Neural progenitor cell (in vitro differentiated cells): ENCODE measurements at regions not wholly inside any gene's neighbourhood (a gene's known extent, or its start where the extent isn't known, plus 50 kb on each side); places are given as distances from the start of the nearest gene placed in this dataset.

Source experiments
- DNase-seq: peaks from one replicate; pipeline ENCODE4 v3.0.0-alpha.2; 2016; ENCODE audit warnings: low spot score
- H2AFZ ChIP-seq: fragments of 200-600 bp; sonication (generic); replicated peaks from 2 replicates; pipeline ENCODE4 v1.6.1; 2016; ENCODE audit warnings: antibody characterized with exemption
- H3F3A ChIP-seq: fragments of 200-600 bp; sonication (generic); 2 replicates; pipeline ENCODE4 v1.6.1; 2016; ENCODE audit warnings: antibody characterized with exemption, low read depth
- H3K27ac ChIP-seq: fragments of 200-600 bp; sonication (generic); 2 replicates; pipeline ENCODE4 v1.5.1; 2016; ENCODE audit warnings: mild to moderate bottlenecking
- H3K27me3 ChIP-seq: fragments of 200-600 bp; sonication (generic); 2 replicates; pipeline ENCODE4 v1.6.1; 2016; ENCODE audit warnings: mild to moderate bottlenecking, moderate library complexity
- H3K36me3 ChIP-seq: fragments of 200-600 bp; sonication (generic); 2 replicates; pipeline ENCODE4 v1.5.1; 2016
- H3K4me1 ChIP-seq: fragments of 200-600 bp; sonication (generic); 2 replicates; pipeline ENCODE4 v1.6.1; 2016; ENCODE audit warnings: mixed run types
- H3K4me2 ChIP-seq: fragments of 200-600 bp; sonication (generic); 2 replicates; pipeline ENCODE4 v1.6.1; 2016
- H3K4me3 ChIP-seq: fragments of 200-600 bp; sonication (generic); 2 replicates; pipeline ENCODE4 v1.5.1; 2016
- H3K79me2 ChIP-seq: fragments of 200-600 bp; sonication (generic); 2 replicates; pipeline ENCODE4 v1.6.1; 2016; ENCODE audit warnings: low read depth
- H3K9ac ChIP-seq: fragments of 200-600 bp; sonication (generic); 2 replicates; pipeline ENCODE4 v1.6.1; 2016
- H3K9me3 ChIP-seq: fragments of 200-600 bp; sonication (generic); 2 replicates; pipeline ENCODE4 v1.5.1; 2016; ENCODE audit warnings: low read depth
- H4K20me1 ChIP-seq: fragments of 200-600 bp; sonication (generic); 2 replicates; pipeline ENCODE4 v1.6.1; 2016; ENCODE audit warnings: low read depth
- H3K27ac Mint-ChIP-seq: 3 replicates; pipeline ENCODE4 v1.8.0; 2021; ENCODE audit warnings: mixed read lengths
- H3K27me3 Mint-ChIP-seq: 2 replicates; pipeline ENCODE4 v1.8.0; 2022; ENCODE audit warnings: low read depth, mild to moderate bottlenecking, inconsistent platforms, moderate library complexity, mixed read lengths; ENCODE audit not compliant: insufficient read depth
- H3K36me3 Mint-ChIP-seq: 3 replicates; pipeline ENCODE4 v1.8.0; 2021; ENCODE audit warnings: mixed read lengths
- H3K4me1 Mint-ChIP-seq: 3 replicates; pipeline ENCODE4 v1.8.0; 2021; ENCODE audit warnings: mixed read lengths
- H3K4me3 Mint-ChIP-seq: 3 replicates; pipeline ENCODE4 v1.8.0; 2021; ENCODE audit warnings: mild to moderate bottlenecking, moderate library complexity, mixed read lengths
- H3K9me3 Mint-ChIP-seq: 3 replicates; pipeline ENCODE4 v1.8.0; 2020; ENCODE audit warnings: mixed read lengths
- CTCF ChIP-seq: fragments of 200-600 bp; sonication (generic); IDR thresholded peaks from 2 replicates; pipeline ENCODE4 v1.5.1; 2017; ENCODE audit warnings: antibody characterized with exemption, mild to moderate bottlenecking
- EZH2 ChIP-seq: fragments of 200-600 bp; sonication (generic); IDR thresholded peaks from 2 replicates; pipeline ENCODE4 v1.6.1; 2017; ENCODE audit warnings: antibody characterized with exemption, mild to moderate bottlenecking, moderate library complexity
- EZH2phosphoT487 ChIP-seq: fragments of 200-600 bp; sonication (generic); IDR thresholded peaks from 2 replicates; pipeline ENCODE4 v1.6.1; 2017; ENCODE audit warnings: antibody characterized with exemption

- Histone ChIP-seq H3K4me1 (no peaks in the 10 kb centered on the region), H3F3A (no peaks in the 10 kb centered on the region), H2AFZ (no peak overlapping the region), H3K4me2 (no peak overlapping the region), H3K27ac (no peak overlapping the region), H3K9ac (no peak overlapping the region), H3K4me3 (no peak overlapping the region), H3K79me2 (no peaks in the 10 kb centered on the region), H3K36me3 (no peaks in the 10 kb centered on the region), H3K9me3 (peaks cover 4% of the 10 kb centered on the region), H4K20me1 (no peaks in the 10 kb centered on the region), H3K27me3 (no peaks in the 10 kb centered on the region)
- no peak for TF ChIP-seq EZH2
- TF ChIP-seq EZH2phosphoT487 = no peak
- TF ChIP-seq CTCF = no peak
- no peak for DNase-seq
- Mint-ChIP-seq H3K27ac (no peak overlapping the region), H3K27me3 (no peaks in the 10 kb centered on the region), H3K36me3 (no peaks in the 10 kb centered on the region), H3K9me3 (peaks cover 10% of the 10 kb centered on the region), H3K4me3 (no peak overlapping the region), H3K4me1 (no peaks in the 10 kb centered on the region)
Measured at GRCh38 chr3:152531717-152532116, 263.0 kb downstream of the MBNL1 start.

- Histone ChIP-seq H3K9me3 (no peaks in the 10 kb centered on the region), H3K4me2 (no peak overlapping the region), H3F3A (no peaks in the 10 kb centered on the region), H3K9ac (no peak overlapping the region), H4K20me1 (no peaks in the 10 kb centered on the region), H3K27me3 (no peaks in the 10 kb centered on the region), H3K27ac (no peak overlapping the region), H3K4me3 (no peak overlapping the region), H3K36me3 (no peaks in the 10 kb centered on the region), H3K4me1 (no peaks in the 10 kb centered on the region), H2AFZ (no peak overlapping the region), H3K79me2 (no peaks in the 10 kb centered on the region)
- H3K27ac Mint-ChIP-seq = no peak overlapping the region
- H3K4me3 Mint-ChIP-seq = no peak overlapping the region
- no peaks in the 10 kb centered on the region for H3K36me3 Mint-ChIP-seq
- H3K9me3 Mint-ChIP-seq = peaks cover 6% of the 10 kb centered on the region
- H3K27me3 Mint-ChIP-seq = no peaks in the 10 kb centered on the region
- TF ChIP-seq EZH2 = no peak
- TF ChIP-seq CTCF = no peak
- TF ChIP-seq EZH2phosphoT487 = no peak
- no peak for DNase-seq
- no peaks in the 10 kb centered on the region for H3K4me1 Mint-ChIP-seq
Measured at GRCh38 chr3:152538518-152538917, 269.8 kb downstream of the MBNL1 start.

- Histone ChIP-seq H4K20me1 (no peaks in the 10 kb centered on the region), H3K36me3 (no peaks in the 10 kb centered on the region), H3K4me3 (no peak overlapping the region), H3K4me2 (no peak overlapping the region), H3K4me1 (no peaks in the 10 kb centered on the region), H3K9ac (no peak overlapping the region), H3K9me3 (no peaks in the 10 kb centered on the region), H3F3A (no peaks in the 10 kb centered on the region), H3K79me2 (no peaks in the 10 kb centered on the region), H3K27ac (no peak overlapping the region), H2AFZ (no peak overlapping the region), H3K27me3 (no peaks in the 10 kb centered on the region)
- no peaks in the 10 kb centered on the region for H3K27me3 Mint-ChIP-seq
- H3K9me3 Mint-ChIP-seq = peaks cover 6% of the 10 kb centered on the region
- TF ChIP-seq CTCF (peak; percentile 30), EZH2phosphoT487 (no peak), EZH2 (no peak)
- H3K27ac Mint-ChIP-seq = no peak overlapping the region
- no peak overlapping the region for H3K4me3 Mint-ChIP-seq
- H3K4me1 Mint-ChIP-seq = no peaks in the 10 kb centered on the region
- no peak for DNase-seq
- no peaks in the 10 kb centered on the region for H3K36me3 Mint-ChIP-seq
Measured at GRCh38 chr3:152539191-152539764, 270.5 kb downstream of the MBNL1 start.
